ENCODE measurements at regions not wholly inside any gene's neighbourhood (a gene's known extent, or its start where the extent isn't known, plus 50 kb on each side); places are given as distances from the start of the nearest gene placed in this dataset.

- H3K27ac ChIP-seq, result no peak overlapping the region
- H3K4me3 ChIP-seq, result no peak overlapping the region
- H3K9me3 ChIP-seq, result no peaks in the 10 kb centered on the region
- ATAC-seq (no peak), DNase-seq (no peak)
- TF ChIP-seq CTCF (IDR thresholded peaks at IDR 0.05), result no peak
- H3K27me3 ChIP-seq (ENCODE audit: insufficient read depth in 3 of 3, low read length in 2 of 3), result no peaks in the 10 kb centered on the region
- H3K4me1 ChIP-seq, result no peaks in the 10 kb centered on the region
- intact Hi-C loops (cut with DNase I), result no loop called here
- H3K36me3 ChIP-seq (ENCODE audit: insufficient read depth in 1 of 2, low read depth in 1 of 2), result no peaks in the 10 kb centered on the region
Measured at GRCh38 chr18:42578792-42579191, 536.7 kb downstream of the RIT2 start.

GRCh38 chr18:42582266-42582665, 533.2 kb downstream of the RIT2 start:
- Histone ChIP-seq H3K36me3 (ENCODE audit: insufficient read depth in 1 of 2, low read depth in 1 of 2) (no peaks in the 10 kb centered on the region), H3K27me3 (ENCODE audit: insufficient read depth in 3 of 3, low read length in 2 of 3) (no peaks in the 10 kb centered on the region), H3K27ac (no peak overlapping the region), H3K9me3 (no peaks in the 10 kb centered on the region), H3K4me1 (no peaks in the 10 kb centered on the region), H3K4me3 (no peak overlapping the region)
- no peak for DNase-seq
- intact Hi-C loops (cut with DNase I), result no loop called here
- ATAC-seq, result no peak
- 85 to 93% (median 89%) methylated on average over 1 of the region's 1 CpG for WGBS, 3 donors
- TF ChIP-seq CTCF (IDR thresholded peaks at IDR 0.05), result no peak

GRCh38 chr18:42583283-42583731, 532.2 kb downstream of the RIT2 start:
- DNase-seq (no peak), ATAC-seq (no peak)
- Histone ChIP-seq H3K9me3 (no peaks in the 10 kb centered on the region), H3K4me3 (no peak overlapping the region), H3K4me1 (no peaks in the 10 kb centered on the region), H3K27me3 (ENCODE audit: insufficient read depth in 3 of 3, low read length in 2 of 3) (no peaks in the 10 kb centered on the region), H3K27ac (no peak overlapping the region), H3K36me3 (ENCODE audit: insufficient read depth in 1 of 2, low read depth in 1 of 2) (no peaks in the 10 kb centered on the region)
- intact Hi-C loops (cut with DNase I), result no loop called here
- 61 to 86% (median 75%) methylated on average over 1 of the region's 1 CpG for WGBS, 3 donors
- TF ChIP-seq CTCF (IDR thresholded peaks at IDR 0.05), result no peak

- intact Hi-C loops (cut with DNase I), result no loop called here
- no peak for ATAC-seq
- Histone ChIP-seq H3K9me3 (no peaks in the 10 kb centered on the region), H3K27ac (no peak overlapping the region), H3K27me3 (ENCODE audit: insufficient read depth in 3 of 3, low read length in 2 of 3) (no peaks in the 10 kb centered on the region), H3K4me1 (no peaks in the 10 kb centered on the region), H3K36me3 (ENCODE audit: insufficient read depth in 1 of 2, low read depth in 1 of 2) (no peaks in the 10 kb centered on the region), H3K4me3 (no peak overlapping the region)
- 21 to 31% (median 29%) methylated on average over 2 of the region's 2 CpGs for WGBS, 3 donors
- DNase-seq, result no peak
- TF ChIP-seq CTCF (IDR thresholded peaks at IDR 0.05), result no peak
Measured at GRCh38 chr18:42586601-42587000, 528.9 kb downstream of the RIT2 start.

GRCh38 chr18:42588786-42589185, 526.7 kb downstream of the RIT2 start:
- no peak overlapping the region for H3K4me3 ChIP-seq

More at GRCh38 chr18:42588786-42589185, 526.7 kb downstream of the RIT2 start:
- H3K9me3 ChIP-seq, result no peaks in the 10 kb centered on the region
- intact Hi-C loops (cut with DNase I), result no loop called here
- no peaks in the 10 kb centered on the region for H3K36me3 ChIP-seq (ENCODE audit: insufficient read depth in 1 of 2, low read depth in 1 of 2)
- ATAC-seq, result no peak
- H3K27me3 ChIP-seq (ENCODE audit: insufficient read depth in 3 of 3, low read length in 2 of 3), result no peaks in the 10 kb centered on the region
- WGBS, 3 donors, result 67 to 76% (median 70%) methylated on average over 3 of the region's 3 CpGs
- H3K27ac ChIP-seq, result no peak overlapping the region
- DNase-seq, result no peak
- no peaks in the 10 kb centered on the region for H3K4me1 ChIP-seq
- no peak for TF ChIP-seq CTCF (IDR thresholded peaks at IDR 0.05)

All from psoas muscle (tissue), 7 donors.